ENCODE measurements at regions not wholly inside any gene's neighbourhood (a gene's known extent, or its start where the extent isn't known, plus 50 kb on each side); places are given as distances from the start of the nearest gene placed in this dataset.
A peak's percentile ranks its signal among the peaks of the same experiment; 100 is the strongest.

DNA sequence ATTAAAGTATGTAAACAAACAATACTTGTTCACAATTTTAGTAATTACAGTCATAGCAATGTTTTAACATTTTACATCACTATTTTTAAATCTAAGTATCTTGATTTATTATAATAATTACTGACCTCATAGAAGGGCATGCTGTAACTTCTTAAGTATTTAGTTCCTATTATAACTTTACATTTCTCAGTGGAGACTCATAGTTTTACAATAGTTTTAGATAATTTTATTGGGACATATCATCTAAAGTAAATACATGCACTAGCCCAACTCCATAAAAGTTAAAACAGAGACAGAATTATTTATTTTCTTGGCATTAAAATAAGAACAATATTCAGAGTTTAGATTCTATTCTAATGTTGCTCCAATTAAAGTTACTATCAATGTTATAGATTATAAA, 466.5 kb upstream of the BCHE start:
- no peak for DNase-seq (ENCODE audit: low read depth)
- no peak overlapping the region for H3K4me3 ChIP-seq (ENCODE audit: low read length)
- TF ChIP-seq CTCF (conservative IDR thresholded peaks at IDR 0.05; ENCODE audit: low read depth, low read length): no peak

DNA sequence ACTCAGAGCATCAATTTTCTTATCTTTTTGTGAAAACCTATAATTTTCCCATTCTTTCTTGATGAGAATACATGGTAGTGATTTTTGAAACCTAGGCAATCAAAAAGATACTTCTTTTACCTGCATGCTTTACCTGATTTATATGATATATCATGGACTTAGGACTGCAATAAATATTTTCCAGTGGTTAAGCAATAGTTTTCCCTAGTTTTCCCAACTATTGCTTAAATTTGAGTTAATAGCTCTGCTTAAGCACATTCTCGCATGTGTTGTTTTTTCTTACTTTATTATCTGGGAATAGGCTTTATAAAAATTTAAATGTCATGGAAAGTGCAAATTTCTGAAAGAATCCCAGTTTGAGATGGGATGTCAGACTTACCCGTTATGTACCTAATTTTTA, 465.1 kb upstream of the BCHE start:
- no peak overlapping the region for H3K4me3 ChIP-seq (ENCODE audit: low read length)
- TF ChIP-seq CTCF (conservative IDR thresholded peaks at IDR 0.05; ENCODE audit: low read depth, low read length): no peak
- DNase-seq (ENCODE audit: low read depth): no peak

DNA sequence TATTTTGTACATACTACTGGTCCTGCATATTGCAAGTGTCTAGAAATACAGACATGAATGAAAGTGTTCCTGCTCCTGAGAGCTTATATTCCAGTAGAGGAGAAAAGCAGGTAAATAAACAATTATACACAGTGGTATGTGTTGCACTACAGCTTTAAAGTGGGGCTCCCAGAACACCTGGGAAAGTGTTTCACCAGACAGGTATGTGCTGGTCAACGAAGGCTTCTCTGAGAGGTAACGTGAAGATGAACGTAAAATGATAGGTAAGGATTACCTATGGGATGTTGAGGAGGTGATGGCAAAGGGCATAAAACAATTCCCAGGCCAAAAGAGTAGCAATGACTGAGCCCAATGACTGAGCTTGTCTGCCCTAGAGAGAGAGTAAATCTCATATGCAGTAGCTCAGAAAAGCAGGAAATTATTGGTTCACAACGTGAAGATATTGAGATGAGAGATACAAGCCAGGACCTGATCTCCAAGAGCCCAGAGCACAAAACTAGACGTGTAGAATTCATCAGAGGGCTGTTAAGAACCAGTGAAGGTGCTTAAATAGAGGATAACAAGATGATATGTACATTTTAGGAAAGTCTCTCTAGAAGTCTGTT, 459.1 kb upstream of the BCHE start:
- no peak overlapping the region for H3K4me3 ChIP-seq (ENCODE audit: low read length)
- no peak for TF ChIP-seq CTCF (conservative IDR thresholded peaks at IDR 0.05; ENCODE audit: low read depth, low read length)

DNA sequence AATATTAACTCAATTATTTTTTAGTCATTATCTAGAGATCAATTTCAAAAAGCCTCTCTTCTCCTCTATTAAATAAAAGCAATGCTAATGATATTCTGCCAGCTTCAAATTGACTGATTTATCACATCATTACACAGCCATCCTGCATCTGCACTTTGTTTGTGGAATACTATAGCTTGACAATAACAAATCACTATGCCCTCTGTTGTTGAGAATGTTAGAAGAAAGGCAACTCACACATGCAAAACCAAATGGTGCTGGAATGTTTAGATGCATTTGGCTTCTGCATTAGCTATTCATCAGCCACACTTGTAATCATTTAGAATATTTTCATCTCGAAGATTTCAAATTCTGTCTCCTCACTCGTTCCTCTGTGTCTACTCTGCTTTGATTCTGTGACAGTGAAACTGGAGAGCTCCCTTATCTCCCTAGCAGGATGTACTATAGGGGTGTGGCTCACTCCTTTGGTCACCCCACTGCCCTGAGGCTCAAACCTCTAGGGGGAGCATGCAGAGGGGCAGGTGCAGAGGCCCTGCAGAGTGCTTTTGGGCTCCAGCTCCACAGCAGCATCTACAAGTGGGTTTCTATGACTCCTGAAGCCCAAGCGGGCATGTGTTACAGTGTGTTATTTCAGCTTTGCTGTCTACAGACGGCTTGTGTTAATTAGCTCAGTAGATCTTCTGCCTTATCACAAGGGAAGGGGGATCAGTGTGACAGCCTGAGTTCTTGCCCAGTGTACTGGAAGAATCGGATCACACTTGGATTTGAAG, 454.1 kb upstream of the BCHE start:
- no peak overlapping the region for H3K4me3 ChIP-seq (ENCODE audit: low read length)
- no peak for DNase-seq (ENCODE audit: low read depth)
- TF ChIP-seq CTCF (conservative IDR thresholded peaks at IDR 0.05; ENCODE audit: low read depth, low read length): no peak

More for the DNA sequence above, 459.1 kb upstream of the BCHE start:
- DNase-seq (ENCODE audit: low read depth): no peak

GRCh38 chr3:166285001-166285400, 447.8 kb upstream of the BCHE start:
- no peak for DNase-seq (ENCODE audit: low read depth)
- H3K4me3 ChIP-seq (ENCODE audit: low read length): no peak overlapping the region
- TF ChIP-seq CTCF (conservative IDR thresholded peaks at IDR 0.05; ENCODE audit: low read depth, low read length): no peak

- DNase-seq (ENCODE audit: low read depth): peak; percentile 81
- no peak overlapping the region for H3K4me3 ChIP-seq (ENCODE audit: low read length)
- TF ChIP-seq CTCF (conservative IDR thresholded peaks at IDR 0.05; ENCODE audit: low read depth, low read length): no peak
Observed at GRCh38 chr3:166283840-166284239, 446.6 kb upstream of the BCHE start.

DNA sequence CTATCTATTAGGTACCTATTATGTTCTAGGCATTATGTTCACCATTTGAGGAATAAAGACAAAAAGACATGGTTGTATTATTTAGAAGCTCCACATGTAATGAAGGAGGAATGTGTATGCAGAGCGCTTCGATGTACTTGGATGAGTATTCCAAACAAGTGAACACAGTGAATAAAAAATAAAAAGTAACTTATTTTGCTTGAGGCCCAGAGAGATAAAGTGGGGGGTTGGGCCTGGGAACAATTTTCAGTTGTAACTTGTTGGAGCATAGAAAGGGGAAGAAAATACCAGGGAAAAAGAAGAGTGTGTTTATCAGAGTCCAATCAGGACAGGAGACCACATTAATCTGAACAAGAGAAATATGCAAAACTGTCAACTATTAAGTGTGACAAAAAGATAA, 445.7 kb upstream of the BCHE start:
- TF ChIP-seq CTCF (conservative IDR thresholded peaks at IDR 0.05; ENCODE audit: low read depth, low read length): no peak
- DNase-seq (ENCODE audit: low read depth): no peak

More for the DNA sequence above, 445.7 kb upstream of the BCHE start:
- H3K4me3 ChIP-seq (ENCODE audit: low read length): no peak overlapping the region
